ENCODE measurements at regions not wholly inside any gene's neighbourhood (a gene's known extent, or its start where the extent isn't known, plus 50 kb on each side); places are given as distances from the start of the nearest gene placed in this dataset.
A peak's percentile ranks its signal among the peaks of the same experiment; 100 is the strongest.
"Not testable (repeated sequence)": the region's sequence is repeated elsewhere in the genome, so short reads cannot be mapped to it uniquely, and the experiment has no call there.

- no peak for DNase-seq (ENCODE audit: low spot score)
Measured at GRCh38 chr7:138169441-138169851, 93.2 kb downstream of the AKR1D1 start.

GRCh38 chr7:138170298-138170697 is 94.0 kb downstream of the AKR1D1 start:
- no peak for DNase-seq (ENCODE audit: low spot score)

- no peak for DNase-seq (ENCODE audit: low spot score)
Measured at GRCh38 chr7:138170959-138171703, 94.9 kb downstream of the AKR1D1 start.

GRCh38 chr7:138173548-138173947 is 97.3 kb downstream of the AKR1D1 start:
- no peak for DNase-seq (ENCODE audit: low spot score)

GRCh38 chr7:138176060-138176459 is 99.8 kb downstream of the AKR1D1 start:
- DNase-seq (ENCODE audit: low spot score) = no peak

GRCh38 chr7:138184191-138184590 is 107.9 kb downstream of the AKR1D1 start:
- no peak for DNase-seq (ENCODE audit: low spot score)

- DNase-seq (ENCODE audit: low spot score) = no peak
Measured at GRCh38 chr7:138185132-138185908, 109.1 kb downstream of the AKR1D1 start.

- peak; percentile 8 for DNase-seq (ENCODE audit: low spot score)
Measured at GRCh38 chr7:138186951-138187351, 110.7 kb downstream of the AKR1D1 start.

GRCh38 chr7:138188290-138188858 is 112.1 kb downstream of the AKR1D1 start:
- no peak for DNase-seq (ENCODE audit: low spot score)

- DNase-seq (ENCODE audit: low spot score) = no peak
Measured at GRCh38 chr7:138194567-138194966, 118.3 kb downstream of the AKR1D1 start.

GRCh38 chr7:138195151-138195571 is 118.9 kb downstream of the AKR1D1 start:
- no peak for DNase-seq (ENCODE audit: low spot score)

- not testable (repeated sequence) for DNase-seq (ENCODE audit: low spot score)
Measured at GRCh38 chr7:138196503-138196946, 120.3 kb downstream of the AKR1D1 start.

- DNase-seq (ENCODE audit: low spot score) = no peak
Measured at GRCh38 chr7:138196971-138197896, 121.0 kb downstream of the AKR1D1 start.

- DNase-seq (ENCODE audit: low spot score) = no peak
Measured at GRCh38 chr7:138204285-138204981, 128.2 kb downstream of the AKR1D1 start.

GRCh38 chr7:138204982-138205298 is 128.7 kb downstream of the AKR1D1 start:
- DNase-seq (ENCODE audit: low spot score) = no peak

GRCh38 chr7:138205614-138206150 is 129.4 kb downstream of the AKR1D1 start:
- DNase-seq (ENCODE audit: low spot score) = no peak

- DNase-seq (ENCODE audit: low spot score) = no peak
Measured at GRCh38 chr7:138207555-138207971, 131.3 kb downstream of the AKR1D1 start.

GRCh38 chr7:138208142-138208570 is 131.9 kb downstream of the AKR1D1 start:
- no peak for DNase-seq (ENCODE audit: low spot score)

GRCh38 chr7:138208864-138209263 is 132.6 kb downstream of the AKR1D1 start:
- no peak for DNase-seq (ENCODE audit: low spot score)

GRCh38 chr7:138212314-138212713 is 136.1 kb downstream of the AKR1D1 start:
- no peak for DNase-seq (ENCODE audit: low spot score)

- DNase-seq (ENCODE audit: low spot score) = no peak
Measured at GRCh38 chr7:138214926-138215325, 138.7 kb downstream of the AKR1D1 start.

Measured in AG08396 (cell line).